Transverse colon (tissue), 3 donors: ENCODE measurements at regions not wholly inside any gene's neighbourhood (a gene's known extent, or its start where the extent isn't known, plus 50 kb on each side); places are given as distances from the start of the nearest gene placed in this dataset.

Experiments
- POLR2A ChIP-seq: fragments of 450-650 bp; IDR thresholded peaks from one replicate; pipeline ENCODE4 v1.6.1; 2016; ENCODE audit warnings: antibody characterized with exemption, mild to moderate bottlenecking, moderate library complexity
- TF ChIP-seq, protein P1 (sequence below), 5 experiments: fragments of 200-600 bp in 3 of 5; fragments of 450-650 bp in 2 of 5; sonication (generic) in 3 of 5; IDR thresholded peaks; 1 replicate in 2 of 5; 2 replicates in 3 of 5; pipeline ENCODE4 v1.5.1; 2016 to 2017; ENCODE audit warnings: antibody characterized with exemption in 5 of 5, inconsistent platforms in 3 of 5, mild to moderate bottlenecking in 2 of 5, moderate library complexity in 1 of 5

DNA sequence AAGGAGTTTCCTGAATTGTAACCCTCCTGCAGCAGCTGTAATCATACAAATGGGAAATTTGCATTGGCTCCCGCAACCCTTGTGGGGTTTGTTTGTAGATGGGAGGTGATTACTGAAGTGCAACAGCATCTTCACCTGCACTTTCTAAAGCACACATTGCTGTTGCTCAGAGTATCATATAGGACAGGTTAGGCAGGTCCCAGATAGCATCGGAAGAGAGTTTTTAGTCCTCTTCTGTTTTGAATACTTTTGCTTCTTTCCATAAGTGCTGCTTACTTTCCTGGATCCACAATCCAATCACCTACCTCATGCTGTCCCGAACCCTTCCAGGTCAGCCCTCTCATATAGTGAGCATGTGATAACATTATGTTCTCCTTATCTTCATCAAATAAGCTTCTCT is 300.4 kb downstream of the PTPRC start:
- TF ChIP-seq, protein P1, sequence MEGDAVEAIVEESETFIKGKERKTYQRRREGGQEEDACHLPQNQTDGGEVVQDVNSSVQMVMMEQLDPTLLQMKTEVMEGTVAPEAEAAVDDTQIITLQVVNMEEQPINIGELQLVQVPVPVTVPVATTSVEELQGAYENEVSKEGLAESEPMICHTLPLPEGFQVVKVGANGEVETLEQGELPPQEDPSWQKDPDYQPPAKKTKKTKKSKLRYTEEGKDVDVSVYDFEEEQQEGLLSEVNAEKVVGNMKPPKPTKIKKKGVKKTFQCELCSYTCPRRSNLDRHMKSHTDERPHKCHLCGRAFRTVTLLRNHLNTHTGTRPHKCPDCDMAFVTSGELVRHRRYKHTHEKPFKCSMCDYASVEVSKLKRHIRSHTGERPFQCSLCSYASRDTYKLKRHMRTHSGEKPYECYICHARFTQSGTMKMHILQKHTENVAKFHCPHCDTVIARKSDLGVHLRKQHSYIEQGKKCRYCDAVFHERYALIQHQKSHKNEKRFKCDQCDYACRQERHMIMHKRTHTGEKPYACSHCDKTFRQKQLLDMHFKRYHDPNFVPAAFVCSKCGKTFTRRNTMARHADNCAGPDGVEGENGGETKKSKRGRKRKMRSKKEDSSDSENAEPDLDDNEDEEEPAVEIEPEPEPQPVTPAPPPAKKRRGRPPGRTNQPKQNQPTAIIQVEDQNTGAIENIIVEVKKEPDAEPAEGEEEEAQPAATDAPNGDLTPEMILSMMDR (IDR thresholded peaks at IDR 0.05), result no peak
- no peak for TF ChIP-seq POLR2A
